PC-3 (cell line): ENCODE measurements at regions not wholly inside any gene's neighbourhood (a gene's known extent, or its start where the extent isn't known, plus 50 kb on each side); places are given as distances from the start of the nearest gene placed in this dataset.

Experiments used
- ATAC-seq: fragments of 200-7000 bp; cut with Tn5 transposase; 2 replicates; pipeline ENCODE4 v1.9.1; 2020; ENCODE audit warnings: mild to moderate bottlenecking, moderate library complexity
- BruUV-seq: library from RNA; stranded (reverse); fragments of 400-500 nt; replicated peaks from 2 replicates; lab custom pipeline; 2021; lab: Mats Ljungman, UMichigan
- CTCF ChIA-PET: fragments of 300-600 bp; sonication (Branson Sonifier 250); formaldehyde crosslinking; loops from one replicate; lab custom pipeline; 2022; ENCODE audit warnings: antibody characterized with exemption; lab: Charles Lee
- POLR2A ChIA-PET: fragments of 300-600 bp; sonication (Branson Sonifier 250); formaldehyde crosslinking; loops from one replicate; lab custom pipeline; 2022; ENCODE audit warnings: antibody characterized with exemption; ENCODE audit not compliant: unreplicated experiment; lab: Charles Lee
- DNase-seq: peaks from one replicate; pipeline ENCODE4 v3.0.0-alpha.2; 2015
- H2AFZ ChIP-seq: fragments of 300-600 bp; sonication (generic); 2 replicates; pipeline ENCODE4 v1.6.0; 2016; ENCODE audit warnings: antibody characterized with exemption, low read length
- H3F3A ChIP-seq: fragments of 300-600 bp; sonication (generic); one replicate; pipeline ENCODE4 v1.6.0; 2017; ENCODE audit warnings: antibody characterized with exemption, low read length, control low read depth, mild to moderate bottlenecking; ENCODE audit not compliant: unreplicated experiment
- H3K27ac ChIP-seq: fragments of 300-600 bp; sonication (generic); 2 replicates; pipeline ENCODE4 v1.5.1; 2016; ENCODE audit warnings: mild to moderate bottlenecking, low read length
- H3K27me3 ChIP-seq: fragments of 300-600 bp; sonication (generic); 2 replicates; pipeline ENCODE4 v1.6.1; 2016; ENCODE audit warnings: low read length, mixed read lengths
- H3K36me3 ChIP-seq: fragments of 300-600 bp; sonication (generic); 2 replicates; pipeline ENCODE4 v1.6.1; 2016; ENCODE audit warnings: low read depth, mixed run types, low read length, mixed read lengths
- H3K4me1 ChIP-seq: fragments of 300-600 bp; sonication (generic); 2 replicates; pipeline ENCODE4 v1.5.1; 2016; ENCODE audit warnings: low read length; ENCODE audit not compliant: insufficient read depth
- H3K4me2 ChIP-seq: fragments of 300-600 bp; sonication (generic); 2 replicates; pipeline ENCODE4 v1.6.0; 2016; ENCODE audit warnings: low read length
- H3K4me3 ChIP-seq: fragments of 300-600 bp; sonication (generic); 2 replicates; pipeline ENCODE4 v1.5.1; 2016; ENCODE audit warnings: mild to moderate bottlenecking, low read length, mixed read lengths
- H3K79me2 ChIP-seq: fragments of 300-600 bp; sonication (generic); 2 replicates; pipeline ENCODE4 v1.6.1; 2017; ENCODE audit warnings: low read length, mixed read lengths
- H3K9ac ChIP-seq: fragments of 300-600 bp; sonication (generic); 2 replicates; pipeline ENCODE4 v1.6.0; 2016; ENCODE audit warnings: mild to moderate bottlenecking, low read length
- H3K9me2 ChIP-seq: fragments of 300-600 bp; sonication (generic); replicated peaks from 2 replicates; pipeline ENCODE4 v1.6.1; 2016; ENCODE audit warnings: mixed run types, low read length, mixed read lengths
- H3K9me3 ChIP-seq: fragments of 300-600 bp; sonication (generic); 2 replicates; pipeline ENCODE4 v1.6.1; 2016; ENCODE audit warnings: low read length, mixed read lengths
- H4K20me1 ChIP-seq: fragments of 300-600 bp; sonication (generic); 2 replicates; pipeline ENCODE4 v1.6.1; 2016; ENCODE audit warnings: low read length, mixed read lengths
- EZH2 ChIP-seq: fragments of 300-600 bp; sonication (generic); IDR thresholded peaks from one replicate; pipeline ENCODE4 v1.6.1; 2017; ENCODE audit warnings: antibody characterized with exemption, mild to moderate bottlenecking, low read length; ENCODE audit not compliant: unreplicated experiment
- EZH2phosphoT487 ChIP-seq: fragments of 300-600 bp; sonication (generic); IDR thresholded peaks from 2 replicates; pipeline ENCODE4 v1.6.1; 2018; ENCODE audit warnings: mild to moderate bottlenecking, antibody characterized with exemption, low read length, borderline replicate concordance
- intact Hi-C: fragments of 100-400 bp; cut with micrococcal nuclease; formaldehyde crosslinking; loops from 2 replicates; pipeline ENCODE4 v1.9.0; 2023
- TF ChIP-seq, protein P1 (sequence below): fragments of 300-600 bp; sonication (generic); conservative IDR thresholded peaks from 2 replicates; pipeline ENCODE4 v1.5.1; 2017; ENCODE audit warnings: antibody characterized with exemption, low read depth, mild to moderate bottlenecking, low read length

DNA sequence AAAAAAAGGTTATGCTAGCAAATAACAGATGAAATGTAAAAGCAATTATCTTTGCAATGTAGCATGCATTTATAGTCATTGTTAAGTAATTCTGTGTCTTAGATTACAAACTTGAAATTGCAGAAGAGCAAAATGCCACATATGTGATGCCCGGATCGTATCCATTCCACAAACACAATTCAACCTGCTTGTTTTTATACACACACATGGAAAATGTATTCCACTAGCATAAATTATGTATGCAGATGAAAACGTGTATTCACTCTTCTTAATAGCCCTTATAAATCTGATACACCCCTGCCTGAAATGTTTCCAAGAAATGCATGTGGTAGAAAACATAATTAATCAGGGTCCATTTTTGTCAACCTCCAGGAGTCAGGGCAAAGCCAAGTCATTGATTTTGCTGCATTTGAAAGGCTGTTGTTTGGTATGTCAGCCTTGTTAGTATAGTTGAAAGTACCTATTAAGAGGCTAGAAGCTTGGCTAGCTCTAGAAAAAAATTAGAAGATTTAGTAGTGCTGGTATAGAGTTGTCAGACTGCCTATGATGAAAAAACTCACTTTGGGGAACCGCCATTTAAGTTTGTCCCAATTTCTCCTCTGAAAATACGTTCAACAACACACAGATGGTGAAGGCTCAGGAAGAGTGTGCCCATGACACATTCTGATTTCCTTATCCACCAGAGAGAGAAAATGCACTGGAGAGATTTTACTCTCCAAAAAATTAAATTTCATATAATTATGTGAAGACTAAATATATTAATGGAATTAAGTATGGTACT, 69.2 kb upstream of the TMC3 start:
- Histone ChIP-seq H3K27me3 (peaks cover 37% of the 10 kb centered on the region), H3F3A (no peaks in the 10 kb centered on the region), H3K4me3 (no peak overlapping the region), H3K4me1 (no peaks in the 10 kb centered on the region), H3K79me2 (no peaks in the 10 kb centered on the region), H2AFZ (no peak overlapping the region), H3K27ac (no peak overlapping the region), H4K20me1 (no peaks in the 10 kb centered on the region), H3K9me2 (no peaks in the 10 kb centered on the region), H3K9ac (no peak overlapping the region), H3K4me2 (no peak overlapping the region), H3K36me3 (no peaks in the 10 kb centered on the region), H3K9me3 (no peaks in the 10 kb centered on the region)
- no peak for TF ChIP-seq EZH2
- DNase-seq (no peak), ATAC-seq (no peak)
- BruUV-seq = no TSS peak
- POLR2A ChIA-PET = no interaction called here
- CTCF ChIA-PET = no interaction called here
- intact Hi-C loops = no loop called here

DNA sequence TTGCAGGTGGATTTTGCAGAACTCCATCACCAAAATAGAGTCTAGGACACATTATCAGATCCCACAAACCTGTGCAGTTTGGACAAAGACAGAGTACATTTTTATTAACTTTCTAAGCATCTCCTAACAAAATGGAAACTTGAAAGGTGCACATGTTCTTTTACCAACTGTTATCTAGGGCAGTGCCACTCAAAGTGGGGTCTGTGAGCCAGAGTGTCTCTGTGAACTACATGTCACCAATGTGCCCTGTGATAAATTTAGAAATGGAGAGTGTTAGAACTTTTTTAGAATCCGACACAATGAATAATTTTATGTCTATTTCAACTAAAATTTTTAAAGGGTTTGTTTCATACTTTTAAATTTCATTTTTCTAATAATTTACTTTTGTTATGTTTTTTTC, 68.4 kb upstream of the TMC3 start:
- no peak for DNase-seq
- Histone ChIP-seq H4K20me1 (no peaks in the 10 kb centered on the region), H3K9ac (no peak overlapping the region), H3K27me3 (peaks cover 40% of the 10 kb centered on the region), H3K4me3 (no peak overlapping the region), H3K4me1 (no peaks in the 10 kb centered on the region), H3K9me2 (no peaks in the 10 kb centered on the region), H3K27ac (no peak overlapping the region), H3K36me3 (no peaks in the 10 kb centered on the region), H3K9me3 (no peaks in the 10 kb centered on the region), H3K79me2 (no peaks in the 10 kb centered on the region), H2AFZ (no peak overlapping the region), H3K4me2 (no peak overlapping the region), H3F3A (no peaks in the 10 kb centered on the region)
- ATAC-seq = no peak
- ChIA-PET POLR2A (no interaction called here), CTCF (no interaction called here)
- TF ChIP-seq EZH2phosphoT487 (no peak), EZH2 (no peak)
- TF ChIP-seq, protein P1, sequence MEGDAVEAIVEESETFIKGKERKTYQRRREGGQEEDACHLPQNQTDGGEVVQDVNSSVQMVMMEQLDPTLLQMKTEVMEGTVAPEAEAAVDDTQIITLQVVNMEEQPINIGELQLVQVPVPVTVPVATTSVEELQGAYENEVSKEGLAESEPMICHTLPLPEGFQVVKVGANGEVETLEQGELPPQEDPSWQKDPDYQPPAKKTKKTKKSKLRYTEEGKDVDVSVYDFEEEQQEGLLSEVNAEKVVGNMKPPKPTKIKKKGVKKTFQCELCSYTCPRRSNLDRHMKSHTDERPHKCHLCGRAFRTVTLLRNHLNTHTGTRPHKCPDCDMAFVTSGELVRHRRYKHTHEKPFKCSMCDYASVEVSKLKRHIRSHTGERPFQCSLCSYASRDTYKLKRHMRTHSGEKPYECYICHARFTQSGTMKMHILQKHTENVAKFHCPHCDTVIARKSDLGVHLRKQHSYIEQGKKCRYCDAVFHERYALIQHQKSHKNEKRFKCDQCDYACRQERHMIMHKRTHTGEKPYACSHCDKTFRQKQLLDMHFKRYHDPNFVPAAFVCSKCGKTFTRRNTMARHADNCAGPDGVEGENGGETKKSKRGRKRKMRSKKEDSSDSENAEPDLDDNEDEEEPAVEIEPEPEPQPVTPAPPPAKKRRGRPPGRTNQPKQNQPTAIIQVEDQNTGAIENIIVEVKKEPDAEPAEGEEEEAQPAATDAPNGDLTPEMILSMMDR = no peak
- no TSS peak for BruUV-seq
- intact Hi-C loops = no loop called here

DNA sequence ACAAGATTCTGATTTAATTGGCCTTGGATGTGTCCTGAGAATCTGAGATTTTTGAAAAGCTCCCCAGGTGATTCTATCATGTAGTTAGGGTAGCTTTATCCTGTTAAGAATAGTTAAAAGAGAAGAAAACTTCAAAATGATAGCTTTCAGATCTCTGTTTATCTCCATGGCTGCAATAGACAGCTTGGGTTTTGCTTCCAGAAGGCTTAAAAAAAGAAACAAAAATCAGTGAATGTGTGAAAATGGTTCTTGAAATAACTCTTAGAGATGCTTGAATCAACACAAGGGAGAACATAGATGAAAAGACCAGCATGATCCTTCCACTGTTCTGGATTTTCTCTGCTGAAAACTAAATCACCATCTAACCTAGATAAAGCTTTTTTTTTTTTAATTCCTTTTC, 60.8 kb upstream of the TMC3 start:
- peaks cover 55% of the 10 kb centered on the region for H3K27me3 ChIP-seq
- no peak overlapping the region for H3K9ac ChIP-seq
- DNase-seq (no peak), ATAC-seq (no peak)
- H3F3A ChIP-seq = no peaks in the 10 kb centered on the region
- intact Hi-C loops = no loop called here
- POLR2A ChIA-PET = no interaction called here
- no peak overlapping the region for H3K4me3 ChIP-seq
- no peak overlapping the region for H2AFZ ChIP-seq
- no peaks in the 10 kb centered on the region for H3K4me1 ChIP-seq
- CTCF ChIA-PET = no interaction called here
- no peaks in the 10 kb centered on the region for H3K36me3 ChIP-seq
- TF ChIP-seq EZH2 = no peak
- TF ChIP-seq, protein P1 = no peak
- H3K27ac ChIP-seq = no peak overlapping the region
- no peaks in the 10 kb centered on the region for H3K79me2 ChIP-seq
- no peaks in the 10 kb centered on the region for H3K9me2 ChIP-seq
- H4K20me1 ChIP-seq = no peaks in the 10 kb centered on the region
- H3K4me2 ChIP-seq = no peak overlapping the region
- BruUV-seq = no TSS peak
- no peaks in the 10 kb centered on the region for H3K9me3 ChIP-seq
